Kidney (tissue), 13 donors: ENCODE measurements at regions not wholly inside any gene's neighbourhood (a gene's known extent, or its start where the extent isn't known, plus 50 kb on each side); places are given as distances from the start of the nearest gene placed in this dataset.

Experiments
- DNase-seq, 5 donors: peaks; one replicate each; pipeline ENCODE4 v3.0.0-alpha.2; 2013 to 2020
- FAIRE-seq: peaks from 2 replicates; lab custom pipeline; 2012; peaks lifted over from hg19 to GRCh38; lab: Jason Lieb, UNC
- H3K27ac ChIP-seq, 2 donors: one replicate each; pipeline ENCODE4 v1.7.0; 2013; ENCODE audit warnings: low read depth in 2 of 2, low read length in 2 of 2, inconsistent platforms in 1 of 2
- H3K27me3 ChIP-seq: one replicate; pipeline ENCODE4 v1.7.1; 2013; ENCODE audit warnings: low read length, inconsistent platforms; ENCODE audit not compliant: control insufficient read depth, insufficient read depth
- H3K36me3 ChIP-seq, 3 donors: one replicate each; pipeline versions ENCODE4 v1.7.0 to v1.7.1; 2013; ENCODE audit warnings: low read length in 3 of 3, control low read depth in 1 of 3, inconsistent platforms in 1 of 3; ENCODE audit not compliant: insufficient read depth in 3 of 3, control insufficient read depth in 2 of 3
- H3K4me1 ChIP-seq, 3 donors: one replicate each; pipeline versions ENCODE4 v1.7.0 to v1.7.1; 2013; ENCODE audit warnings: low read length in 3 of 3, inconsistent platforms in 1 of 3, low read depth in 1 of 3; ENCODE audit not compliant: control insufficient read depth in 2 of 3, insufficient read depth in 2 of 3
- H3K4me3 ChIP-seq, 3 donors: one replicate each; pipeline versions ENCODE4 v1.7.0 to v1.8.1; 2013; ENCODE audit warnings: low read length in 3 of 3, control low read depth in 1 of 3, inconsistent platforms in 1 of 3
- H3K9ac ChIP-seq, 3 donors: one replicate each; pipeline versions ENCODE4 v1.7.0 to v1.7.1; 2013; ENCODE audit warnings: low read length in 3 of 3, control low read depth in 1 of 3, inconsistent platforms in 1 of 3
- H3K9me3 ChIP-seq, 3 donors: one replicate each; pipeline versions ENCODE4 v1.7.0 to v1.7.1; 2013; ENCODE audit warnings: low read length in 3 of 3, control low read depth in 1 of 3, inconsistent platforms in 1 of 3; ENCODE audit not compliant: control insufficient read depth in 2 of 3, insufficient read depth in 1 of 3
- intact Hi-C: fragments of 100-400 bp; cut with DNase I; formaldehyde crosslinking; loops from one replicate; pipeline ENCODE4 v1.11.1; 2022
- TF ChIP-seq, protein P1 (sequence below): IDR thresholded peaks from 3 replicates; pipeline ENCODE4 v1.5.1; 2012; ENCODE audit warnings: mild to moderate bottlenecking, moderate library complexity, borderline replicate concordance; ENCODE audit not compliant: insufficient read depth; ENCODE audit errors: extremely low read depth
- donor health status: control.
- donor health status: control.
- donor health status: control.
- donor health status: control.
- donor health status: control.
- donor health status: DM: yes; HTN: yes; CAD: no.
- donor health status: Normal renal cell carcinoma (clear cell type).

DNA sequence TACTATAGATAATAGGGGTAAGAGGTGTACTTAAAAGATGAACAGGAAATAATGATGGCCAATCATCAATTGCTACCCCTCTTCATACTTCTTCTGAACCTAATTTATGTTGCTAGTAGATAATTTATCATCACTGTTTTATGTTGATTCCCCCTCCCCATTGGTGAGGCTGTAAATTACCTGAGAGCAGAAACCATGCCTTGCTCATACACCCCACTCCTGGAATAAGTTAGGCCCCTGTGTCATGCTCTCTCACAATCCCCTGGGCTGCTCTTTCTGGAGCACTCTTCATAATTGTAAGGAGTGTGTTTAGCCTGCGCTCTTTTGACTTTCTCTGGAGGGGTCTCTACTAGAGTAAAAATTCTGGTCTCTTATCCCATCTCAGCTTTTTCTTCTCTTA, 180.7 kb downstream of the PAH start:
- intact Hi-C loops, result no loop called here
- no peak overlapping the region for H3K4me3 ChIP-seq
- H3K4me1 ChIP-seq, result no peaks in the 10 kb centered on the region
- FAIRE-seq (no peak), DNase-seq (no peak)
- no peaks in the 10 kb centered on the region for H3K36me3 ChIP-seq
- TF ChIP-seq, protein P1, sequence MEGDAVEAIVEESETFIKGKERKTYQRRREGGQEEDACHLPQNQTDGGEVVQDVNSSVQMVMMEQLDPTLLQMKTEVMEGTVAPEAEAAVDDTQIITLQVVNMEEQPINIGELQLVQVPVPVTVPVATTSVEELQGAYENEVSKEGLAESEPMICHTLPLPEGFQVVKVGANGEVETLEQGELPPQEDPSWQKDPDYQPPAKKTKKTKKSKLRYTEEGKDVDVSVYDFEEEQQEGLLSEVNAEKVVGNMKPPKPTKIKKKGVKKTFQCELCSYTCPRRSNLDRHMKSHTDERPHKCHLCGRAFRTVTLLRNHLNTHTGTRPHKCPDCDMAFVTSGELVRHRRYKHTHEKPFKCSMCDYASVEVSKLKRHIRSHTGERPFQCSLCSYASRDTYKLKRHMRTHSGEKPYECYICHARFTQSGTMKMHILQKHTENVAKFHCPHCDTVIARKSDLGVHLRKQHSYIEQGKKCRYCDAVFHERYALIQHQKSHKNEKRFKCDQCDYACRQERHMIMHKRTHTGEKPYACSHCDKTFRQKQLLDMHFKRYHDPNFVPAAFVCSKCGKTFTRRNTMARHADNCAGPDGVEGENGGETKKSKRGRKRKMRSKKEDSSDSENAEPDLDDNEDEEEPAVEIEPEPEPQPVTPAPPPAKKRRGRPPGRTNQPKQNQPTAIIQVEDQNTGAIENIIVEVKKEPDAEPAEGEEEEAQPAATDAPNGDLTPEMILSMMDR, result no peak
- no peaks in the 10 kb centered on the region for H3K9me3 ChIP-seq
- no peaks in the 10 kb centered on the region for H3K27me3 ChIP-seq
- H3K9ac ChIP-seq, result no peak overlapping the region
- H3K27ac ChIP-seq, result no peak overlapping the region

DNA sequence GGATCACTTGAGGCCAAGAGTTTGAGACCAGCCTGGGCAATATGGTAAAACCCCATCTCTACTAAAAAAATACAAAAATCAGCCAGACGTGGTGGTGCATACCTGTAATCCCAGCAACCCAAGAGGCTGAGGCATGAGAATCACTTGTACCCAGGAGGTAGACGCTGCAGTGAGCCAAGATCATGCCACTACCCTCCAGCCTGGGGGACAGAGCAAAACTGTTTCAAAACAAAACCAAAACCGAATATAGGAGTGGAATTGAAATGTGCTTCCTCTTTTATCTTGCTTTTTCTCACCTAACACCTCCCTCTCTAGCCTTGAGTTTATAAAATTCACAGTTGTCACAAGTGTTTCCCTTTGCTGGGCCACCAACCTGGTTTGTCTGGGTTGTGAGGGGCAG, 181.9 kb downstream of the PAH start:
- Histone ChIP-seq H3K4me1 (no peaks in the 10 kb centered on the region), H3K9ac (no peak overlapping the region), H3K27me3 (no peaks in the 10 kb centered on the region), H3K36me3 (no peaks in the 10 kb centered on the region), H3K9me3 (no peaks in the 10 kb centered on the region), H3K27ac (no peak overlapping the region), H3K4me3 (no peak overlapping the region)
- no peak for FAIRE-seq
- intact Hi-C loops, result no loop called here
- TF ChIP-seq, protein P1, result no peak
- no peak for DNase-seq

DNA sequence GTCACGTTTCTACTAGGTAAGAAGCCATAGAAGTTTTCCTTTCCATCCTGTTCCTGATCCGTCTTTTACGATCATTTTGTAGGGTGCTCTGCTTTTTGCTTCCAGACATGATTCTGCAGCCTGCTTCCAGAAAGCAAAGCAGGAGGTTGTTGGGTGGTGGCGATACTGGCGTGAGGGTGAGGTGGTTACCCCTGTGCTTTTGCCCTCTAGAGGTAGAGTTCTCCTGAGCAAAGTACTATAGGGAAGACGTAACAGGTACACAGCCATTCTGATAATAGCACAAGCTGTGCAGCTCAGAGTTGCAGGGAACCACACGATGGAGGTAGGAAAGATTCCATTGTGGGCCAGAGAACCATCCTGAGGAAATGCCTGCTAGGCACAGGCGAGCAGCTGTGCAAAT, 186.0 kb downstream of the PAH start:
- no peaks in the 10 kb centered on the region for H3K36me3 ChIP-seq
- H3K27me3 ChIP-seq, result no peaks in the 10 kb centered on the region
- no peaks in the 10 kb centered on the region for H3K9me3 ChIP-seq
- no peak overlapping the region for H3K4me3 ChIP-seq
- H3K9ac ChIP-seq, result no peak overlapping the region
- no peaks in the 10 kb centered on the region for H3K4me1 ChIP-seq
- DNase-seq (no peak), FAIRE-seq (no peak)
- TF ChIP-seq, protein P1, result no peak
- no peak overlapping the region for H3K27ac ChIP-seq
- intact Hi-C loops, result no loop called here
